DMS53 treated with DMSO at 0.1 percent for 48 hours (cell line): ENCODE measurements at regions not wholly inside any gene's neighbourhood (a gene's known extent, or its start where the extent isn't known, plus 50 kb on each side); places are given as distances from the start of the nearest gene placed in this dataset.

ENCODE experiments used
- DNase-seq: peaks from one replicate; lab custom pipeline; 2025; ENCODE audit not compliant: unreplicated experiment; lab: John Stamatoyannopoulos, UW

DNA sequence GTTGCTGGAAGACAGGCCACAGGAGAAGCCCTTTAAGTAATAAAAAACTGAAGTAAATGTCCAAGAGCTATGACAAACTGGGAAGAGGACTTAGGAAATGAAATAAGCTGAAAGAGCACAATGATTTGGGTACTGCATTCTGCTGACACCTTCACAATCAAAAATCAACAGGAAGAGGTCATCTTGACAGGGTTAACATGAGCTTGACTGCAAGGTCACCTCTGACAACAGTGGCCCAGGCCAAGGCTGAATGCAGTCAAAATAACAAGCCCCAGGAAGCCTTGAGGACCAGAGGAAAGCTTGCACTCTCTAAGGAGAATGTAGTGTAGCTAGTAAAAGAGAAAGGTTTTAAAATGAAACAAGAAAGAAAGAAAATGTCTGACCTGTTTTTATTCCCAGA is 179.3 kb downstream of the SEC16B start:
- DNase-seq, result no peak

DNA sequence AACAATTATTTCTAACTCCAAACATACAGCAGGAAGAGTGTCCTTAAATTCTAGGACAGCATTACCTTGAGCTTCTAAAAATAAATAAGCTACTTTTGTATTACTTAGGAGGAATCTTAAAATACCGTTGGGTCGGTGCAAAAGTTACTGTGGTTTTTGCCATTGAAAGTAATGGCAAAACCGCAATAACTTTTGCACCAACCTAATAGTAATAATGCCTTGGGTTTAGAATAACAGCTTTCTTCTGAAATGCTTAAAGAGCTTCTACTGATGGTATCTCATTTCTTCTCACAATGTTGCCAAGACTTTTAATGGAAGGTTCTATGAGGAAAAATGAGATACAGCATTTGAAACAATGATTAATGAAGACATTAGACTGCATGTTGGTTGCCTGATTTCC is 179.9 kb downstream of the SEC16B start:
- DNase-seq, result no peak

DNA sequence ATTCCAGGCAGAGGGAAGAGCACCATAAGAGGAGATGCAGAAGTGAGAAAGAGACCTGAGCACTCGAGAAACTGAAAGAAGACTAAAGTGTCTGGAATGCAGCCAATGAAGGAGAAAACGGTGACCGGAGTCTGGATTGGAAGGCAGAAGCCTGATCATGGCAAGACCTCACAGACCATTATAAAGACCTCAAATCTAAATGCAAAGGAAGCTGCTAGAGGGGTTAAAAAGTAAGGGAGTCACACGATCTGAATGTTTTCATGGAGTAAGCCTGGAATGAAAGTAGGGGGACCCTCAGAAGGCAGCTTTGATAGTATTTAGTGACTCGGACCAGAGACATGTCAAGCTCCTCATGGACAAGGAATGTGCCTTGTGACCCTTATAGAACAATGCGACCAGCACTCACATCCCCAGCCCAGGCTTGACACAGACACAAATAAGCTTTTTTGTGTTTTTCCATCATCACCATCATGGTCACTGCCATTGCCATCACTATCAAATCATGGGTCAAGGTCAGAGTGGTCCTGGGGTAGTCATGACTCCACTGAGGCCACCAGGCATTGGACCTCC is 183.6 kb downstream of the SEC16B start:
- DNase-seq, result no peak

DNA sequence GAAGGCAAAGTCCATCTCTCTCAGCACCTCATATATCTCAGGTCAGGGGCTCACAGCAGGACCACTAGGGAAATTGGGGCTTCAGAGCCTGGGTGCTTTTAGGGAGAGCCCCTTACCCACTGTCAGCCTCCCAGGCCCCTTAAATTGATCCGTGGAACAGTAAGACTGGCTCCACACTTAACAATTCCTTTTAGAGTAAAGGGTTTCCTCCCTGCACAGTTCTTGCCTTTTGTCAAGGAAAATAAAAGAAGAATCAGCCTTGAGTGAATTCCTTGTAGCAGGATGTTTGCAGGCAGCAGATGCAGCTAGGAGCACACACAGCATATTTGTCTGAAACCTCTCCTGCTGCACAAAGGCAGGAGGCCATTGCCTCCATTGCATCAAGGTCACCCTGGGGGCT is 184.9 kb downstream of the SEC16B start:
- DNase-seq, result no peak

DNA sequence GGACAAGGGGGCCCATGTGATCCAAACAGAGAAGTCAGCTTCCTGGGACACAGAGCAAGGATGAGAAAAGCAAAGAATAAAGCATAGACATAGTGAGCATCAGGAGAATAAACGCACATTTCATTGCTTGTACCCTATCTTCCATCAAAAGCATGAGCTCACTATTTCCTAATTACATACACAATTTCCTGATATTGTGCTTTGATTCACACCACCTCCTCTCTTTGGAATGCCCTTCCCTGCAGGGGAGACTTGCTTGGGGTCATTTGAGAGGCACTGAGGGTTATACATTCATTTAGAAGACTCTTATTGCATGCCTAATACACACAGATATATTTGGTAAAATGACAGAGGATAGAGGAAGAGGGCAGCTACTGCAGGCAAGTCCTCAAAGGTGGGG is 185.4 kb downstream of the SEC16B start:
- DNase-seq, result no peak

DNA sequence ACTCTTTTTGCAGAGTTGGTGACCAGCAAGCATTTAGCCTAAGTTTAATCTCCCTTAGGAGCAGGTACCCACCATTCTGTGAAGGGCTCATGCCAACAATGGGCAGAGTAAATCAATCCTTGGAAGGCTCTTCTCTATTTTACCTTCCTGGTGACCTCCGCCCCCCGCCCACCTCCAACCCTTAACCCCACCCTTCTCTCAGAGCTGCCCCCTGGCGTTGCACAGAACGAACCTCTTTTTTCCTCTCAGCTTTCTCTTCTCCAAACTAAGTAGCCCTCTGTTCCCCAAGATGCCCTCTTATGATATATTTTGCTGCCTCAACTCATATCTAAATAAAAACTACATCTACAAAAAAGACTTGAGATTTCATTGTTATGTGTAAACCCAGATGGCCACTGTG is 186.8 kb downstream of the SEC16B start:
- DNase-seq, result no peak

DNA sequence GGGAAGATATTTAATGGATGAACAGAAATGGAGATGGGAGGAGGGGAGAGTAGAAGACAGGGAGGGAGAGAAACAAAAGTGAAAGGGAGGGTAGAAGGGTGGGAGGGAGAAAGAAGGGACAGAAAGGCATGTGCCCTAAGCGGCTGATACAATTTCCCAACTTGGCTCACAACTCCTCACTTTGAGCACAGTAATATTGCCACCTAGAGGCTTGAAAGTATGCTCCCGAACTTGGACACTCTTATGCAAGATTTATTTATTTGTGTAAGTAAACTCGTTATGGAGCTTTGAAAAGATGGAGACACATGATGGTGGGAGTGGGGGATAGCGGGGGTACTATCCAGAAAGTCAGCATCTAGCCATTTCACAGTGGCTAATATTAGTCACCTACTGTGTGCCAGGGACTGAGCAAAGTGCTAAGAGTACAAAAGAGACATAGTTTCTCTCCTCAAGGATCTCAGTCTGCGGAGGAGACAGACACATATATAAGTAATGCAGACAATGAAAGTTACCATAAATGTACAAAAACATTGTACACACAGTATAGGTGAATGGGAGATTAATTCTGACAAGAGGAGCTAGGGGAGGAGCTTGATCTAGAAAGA is 189.7 kb downstream of the SEC16B start:
- DNase-seq, result peak; percentile 57

DNA sequence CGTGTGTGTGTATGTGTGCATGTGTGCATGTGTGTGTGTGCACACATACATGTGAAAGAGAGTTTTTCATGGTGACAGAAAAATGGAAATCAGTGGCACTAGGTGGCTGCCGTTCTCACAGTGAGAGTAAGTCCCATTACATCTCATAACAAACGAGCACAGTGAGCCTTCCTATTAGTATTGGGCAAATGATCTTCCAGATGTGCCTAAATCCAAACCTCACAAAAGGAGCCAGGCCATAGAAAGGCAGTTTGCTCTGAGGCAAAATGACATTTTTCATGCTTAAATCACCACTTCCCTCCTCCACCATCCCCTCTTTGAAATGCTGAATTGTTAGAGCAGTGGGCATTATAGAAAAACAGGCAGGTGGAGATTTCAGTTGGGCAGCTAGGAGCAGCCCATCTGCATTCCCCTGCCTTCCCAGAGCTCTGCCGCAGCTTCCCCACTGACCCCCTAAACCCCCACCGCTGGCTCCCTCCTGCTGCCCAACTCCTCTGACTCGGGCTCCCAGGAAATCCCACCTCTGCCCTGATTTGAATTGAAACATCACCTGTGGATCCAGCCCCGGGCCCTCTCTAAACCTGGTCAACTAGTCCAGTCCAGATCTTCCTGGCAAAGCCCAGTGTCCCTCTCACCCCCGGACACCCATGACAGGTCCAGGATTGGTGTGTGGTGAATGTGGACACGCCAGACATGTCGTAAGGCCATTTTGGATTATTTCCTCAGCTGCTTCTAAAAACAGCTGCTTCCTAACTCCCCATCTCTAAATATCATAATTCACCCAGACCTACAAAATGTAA is 190.5 kb downstream of the SEC16B start:
- DNase-seq, result no peak

DNA sequence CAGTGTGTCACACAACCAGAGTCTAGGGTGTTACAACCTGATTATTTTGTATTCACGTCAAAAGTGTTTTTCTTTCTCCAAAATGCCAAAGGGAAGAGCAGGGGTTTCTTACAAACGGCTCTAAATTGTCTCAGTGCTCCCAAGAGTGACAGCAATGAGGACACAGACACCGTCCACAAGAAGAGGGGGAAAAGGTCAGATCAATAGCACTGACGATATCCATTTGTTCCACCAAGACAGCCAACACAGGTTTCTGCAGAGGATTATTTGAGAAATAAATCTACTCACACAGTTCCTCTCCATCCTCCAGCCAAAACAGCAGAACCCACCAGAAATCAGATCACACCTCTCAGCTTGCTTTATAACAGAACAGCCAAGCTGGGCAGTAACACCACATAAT is 193.9 kb downstream of the SEC16B start:
- DNase-seq, result no peak

DNA sequence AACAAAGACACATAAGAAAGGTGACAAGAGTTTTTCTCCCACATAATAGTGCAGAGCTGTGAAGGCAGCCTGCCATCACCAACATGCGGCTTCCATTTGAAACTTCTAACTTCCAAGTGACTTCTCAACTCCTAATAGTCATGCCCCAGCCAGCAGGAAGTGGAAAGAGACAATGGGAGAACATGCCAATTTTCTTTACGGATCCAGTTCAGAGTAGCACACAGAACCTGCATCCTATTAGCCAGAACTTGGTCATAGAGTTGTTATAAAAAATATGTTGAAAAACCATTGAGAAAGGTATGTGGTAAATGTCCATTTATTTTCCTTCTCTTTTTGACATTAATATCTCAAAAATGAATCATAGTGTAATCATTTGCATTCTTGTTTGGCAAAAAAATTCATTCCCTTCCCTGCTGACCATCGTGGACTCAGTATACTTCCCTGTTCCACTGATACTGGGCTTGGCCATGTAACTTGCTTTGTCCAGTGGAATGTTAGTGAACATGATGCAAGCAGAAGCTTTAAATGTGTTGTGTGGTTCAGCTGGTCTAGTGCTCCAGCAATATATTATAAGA is 197.4 kb downstream of the SEC16B start:
- no peak for DNase-seq

DNA sequence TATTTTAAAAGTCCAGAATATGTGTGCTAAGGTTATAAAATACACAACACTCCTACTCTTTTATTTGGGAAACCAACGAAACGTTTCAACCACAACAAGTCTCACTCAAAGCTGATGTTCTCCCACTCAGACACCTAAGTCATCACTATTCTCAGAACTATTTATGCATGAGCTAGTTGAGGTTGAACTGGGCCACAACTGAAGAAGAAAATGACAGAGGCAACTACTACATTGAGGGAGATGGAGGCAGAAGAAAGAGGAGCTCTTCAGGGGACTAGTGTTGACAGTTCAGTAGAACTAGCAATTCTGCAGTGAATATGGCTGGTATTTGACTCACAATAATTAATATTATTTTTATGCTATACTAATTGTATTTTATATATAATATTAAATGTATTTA is 198.2 kb downstream of the SEC16B start:
- no peak for DNase-seq

DNA sequence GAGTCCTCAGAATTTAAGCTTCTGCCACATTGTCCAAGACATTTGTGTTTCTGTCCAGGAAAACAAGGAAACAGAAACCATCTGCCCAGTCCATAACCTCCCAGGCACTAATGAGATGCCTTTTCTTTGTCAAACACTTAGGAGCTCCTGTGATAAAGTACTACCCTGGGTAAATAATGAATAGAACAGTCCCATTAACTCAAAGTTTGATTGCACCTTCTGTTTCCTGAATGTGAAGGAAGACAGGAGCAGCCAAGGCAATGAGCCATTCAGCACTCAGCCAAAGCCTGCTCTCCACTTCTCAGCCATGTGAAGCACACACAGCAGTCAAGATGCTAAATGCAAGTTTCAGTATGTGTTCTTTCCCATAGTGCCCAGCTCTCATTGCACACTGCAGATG is 199.8 kb downstream of the SEC16B start:
- DNase-seq, result no peak

DNA sequence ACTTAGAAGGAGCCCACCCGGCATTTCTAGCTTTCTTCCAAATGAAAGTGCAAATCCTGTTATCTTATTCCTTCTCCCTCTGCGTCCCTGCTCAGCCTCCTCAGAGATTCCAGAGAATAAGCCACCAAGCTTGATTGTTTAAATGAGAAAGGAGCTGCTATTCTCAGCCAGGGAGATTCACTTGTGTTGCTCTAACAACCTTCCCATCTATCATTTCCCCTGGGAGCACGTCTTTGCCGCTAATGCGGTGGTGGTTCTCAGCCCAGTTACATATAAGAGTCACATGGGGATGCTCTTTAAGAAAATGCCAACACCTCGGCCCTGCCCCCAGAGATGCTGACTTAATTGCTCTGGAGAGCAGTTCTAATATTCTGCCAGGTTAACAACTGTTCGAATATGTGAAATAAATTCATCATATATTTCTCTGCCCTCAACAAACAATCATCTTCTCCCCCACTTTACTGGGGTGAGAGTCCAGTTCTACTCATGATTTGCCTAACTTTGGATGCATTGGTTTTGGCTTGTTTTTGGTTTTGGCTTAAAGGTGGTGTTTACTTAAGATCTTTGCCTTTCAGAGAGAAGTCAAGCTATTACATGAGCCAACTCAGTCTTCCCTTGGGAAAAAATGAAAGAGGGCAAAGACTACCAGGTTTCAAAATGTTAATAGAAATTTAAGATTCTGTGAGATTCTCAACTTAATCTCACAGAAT is 213.9 kb downstream of the SEC16B start:
- DNase-seq, result no peak

DNA sequence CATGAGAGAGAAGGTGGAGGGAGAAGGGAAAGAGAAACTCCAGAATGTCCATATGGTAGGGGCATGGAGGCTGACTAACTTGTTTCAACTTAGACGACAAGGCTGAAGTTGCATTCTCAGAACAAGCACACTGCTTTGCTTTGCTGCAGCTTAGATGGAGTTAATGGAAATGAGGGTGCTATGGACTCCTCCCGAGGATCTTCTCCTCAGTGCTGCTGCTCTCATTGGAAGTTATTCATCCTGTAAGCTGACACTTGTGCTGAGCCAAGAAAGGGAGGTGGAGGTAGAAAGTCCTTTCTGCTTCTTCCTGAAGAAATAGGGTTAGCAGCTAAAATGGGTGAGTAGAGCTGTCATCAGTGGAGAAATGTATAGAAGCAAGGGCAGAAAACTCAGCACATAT is 215.3 kb downstream of the SEC16B start:
- no peak for DNase-seq

DNA sequence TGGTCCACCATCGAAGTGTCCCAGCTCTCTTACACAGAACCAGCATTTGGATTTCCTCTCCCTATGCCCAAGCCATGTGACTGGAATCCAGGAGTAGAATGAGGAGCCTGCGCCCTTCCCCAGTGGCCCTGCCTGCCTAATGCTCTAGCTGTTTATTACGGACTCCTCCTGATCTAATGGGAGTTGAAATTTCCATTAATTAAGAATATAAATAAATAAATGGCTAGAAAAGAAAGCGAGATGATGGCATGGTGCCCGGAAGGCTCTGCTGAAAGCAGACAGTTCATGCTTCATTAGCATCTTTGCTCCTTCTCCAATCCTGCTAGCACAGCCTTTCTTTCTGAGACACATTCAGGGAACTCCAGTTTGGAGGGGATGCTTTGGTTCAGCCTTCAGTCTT is 216.2 kb downstream of the SEC16B start:
- DNase-seq, result no peak

DNA sequence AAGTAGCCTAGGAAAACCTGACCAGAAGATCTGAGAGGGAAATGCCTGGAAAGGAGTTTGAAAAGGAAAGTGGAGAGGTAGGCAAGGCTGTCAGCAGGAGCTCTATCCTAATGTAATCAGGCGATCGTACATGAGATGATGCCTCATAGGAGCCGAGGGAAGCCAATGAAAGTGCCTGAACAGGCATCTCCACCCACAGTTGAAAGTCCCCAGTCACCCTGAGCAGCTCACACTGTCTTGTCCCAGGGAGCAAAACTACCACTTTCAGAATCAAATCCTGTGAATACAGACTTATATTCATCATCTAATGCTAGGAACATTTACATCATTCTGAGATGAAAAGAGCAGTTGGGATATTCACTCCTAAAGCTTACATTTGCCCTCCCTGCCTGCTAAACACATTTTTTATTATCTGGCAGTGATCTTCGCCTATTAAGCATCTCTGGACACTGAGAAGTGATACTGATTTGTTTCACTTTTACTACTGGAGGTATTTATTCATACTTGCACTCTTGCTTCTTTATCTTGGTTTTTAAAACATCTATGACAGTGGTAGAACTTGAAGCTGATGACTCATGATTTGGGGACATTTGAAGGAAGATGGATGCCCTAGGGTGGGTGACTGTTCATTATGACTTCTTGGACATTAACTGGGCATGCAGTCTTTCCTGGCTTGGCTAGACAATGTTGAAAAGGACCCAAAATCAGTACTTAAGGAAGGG is 221.6 kb downstream of the SEC16B start:
- no peak for DNase-seq

DNA sequence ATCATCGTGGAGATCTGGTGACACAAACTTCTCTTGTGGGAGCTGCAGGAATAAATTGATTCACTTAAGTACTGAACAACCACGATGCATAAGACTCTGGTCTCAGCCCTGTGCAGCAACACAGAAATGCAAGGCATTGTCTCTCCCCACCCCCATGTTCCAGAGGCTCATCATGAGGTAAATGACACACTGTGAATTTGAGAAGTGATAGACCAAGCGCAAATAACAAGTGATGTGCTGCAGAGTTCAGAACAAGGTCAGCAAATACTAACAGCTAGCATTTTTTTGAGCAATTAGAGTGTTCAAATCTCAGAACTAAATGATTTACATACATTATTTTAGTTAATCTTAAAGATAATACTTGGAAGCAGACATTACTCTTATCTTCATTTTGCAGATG is 223.7 kb downstream of the SEC16B start:
- DNase-seq, result no peak

DNA sequence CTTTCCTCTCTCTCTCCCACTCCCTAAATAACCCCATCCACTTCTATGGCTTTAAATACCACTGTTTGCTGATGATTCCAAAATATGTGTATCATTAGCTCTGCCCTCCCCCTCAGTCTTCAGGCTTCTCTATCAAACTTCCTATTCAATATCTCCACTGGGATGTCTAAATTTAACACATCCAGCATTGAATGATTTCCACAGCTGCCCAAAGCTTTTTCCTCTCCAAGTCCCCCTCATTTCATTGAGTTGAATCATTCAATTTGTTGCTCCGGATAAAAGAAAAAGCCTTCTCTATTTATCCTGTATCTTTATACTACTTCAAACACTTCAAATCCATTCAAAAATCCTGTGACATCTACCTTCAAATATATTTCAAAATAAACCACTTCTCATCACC is 225.0 kb downstream of the SEC16B start:
- DNase-seq, result no peak

DNA sequence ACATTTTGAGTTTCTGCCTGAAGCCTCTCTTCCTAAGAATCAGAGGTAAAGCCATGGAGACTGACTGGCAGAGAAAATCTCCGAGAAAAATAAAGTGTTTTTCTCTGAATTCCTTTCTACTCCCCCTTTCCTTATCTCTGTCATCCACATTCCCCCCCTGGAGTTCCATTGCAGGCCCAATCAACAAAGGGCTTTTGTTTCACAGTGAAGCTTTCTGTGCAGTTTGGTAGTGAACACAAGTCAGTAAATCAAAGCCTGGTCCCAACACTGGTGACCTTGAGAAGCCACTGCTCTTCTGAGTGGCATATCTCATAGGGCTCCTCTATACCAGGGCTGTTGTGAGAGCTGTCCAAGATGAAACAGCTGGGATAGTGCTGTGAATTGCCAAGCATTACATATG is 228.4 kb downstream of the SEC16B start:
- DNase-seq, result no peak

DNA sequence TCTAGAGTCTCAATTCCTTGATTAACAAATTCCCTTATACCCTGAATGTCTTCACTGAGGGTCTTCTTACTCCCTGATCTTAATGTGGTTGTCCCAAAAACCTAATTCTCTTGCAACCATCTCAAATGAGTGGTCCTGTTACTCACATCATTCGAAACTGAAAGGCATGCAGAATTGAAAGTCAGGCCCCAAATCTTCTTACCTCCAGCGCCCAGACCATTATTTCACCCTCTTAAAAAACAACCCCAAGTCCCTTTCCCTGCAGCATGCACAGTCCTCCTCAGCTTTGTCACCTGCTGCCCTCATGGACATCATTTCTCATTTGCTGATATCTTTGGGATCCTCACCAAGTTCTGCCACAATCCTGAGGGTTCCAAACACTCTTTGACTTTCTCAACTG is 230.1 kb downstream of the SEC16B start:
- no peak for DNase-seq

DNA sequence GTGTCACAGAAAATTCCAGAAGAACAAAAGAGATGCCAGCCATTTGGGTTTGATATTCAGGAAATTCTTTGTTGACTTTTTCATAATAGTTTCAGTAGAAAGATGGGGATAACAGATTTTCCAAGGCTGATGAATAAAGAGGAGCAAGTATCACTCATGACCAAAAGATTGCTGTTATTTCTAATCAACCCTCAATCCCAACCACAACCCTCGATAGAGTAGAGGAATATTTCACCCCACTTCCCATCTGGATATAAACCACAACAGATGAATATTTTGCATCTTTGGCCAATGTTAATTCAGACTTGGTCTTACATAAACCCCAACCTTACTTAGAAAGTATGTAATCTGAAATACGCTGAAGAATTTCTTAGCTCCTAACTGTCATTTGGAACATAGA is 232.4 kb downstream of the SEC16B start:
- DNase-seq, result no peak
